ENCODE measurements at regions not wholly inside any gene's neighbourhood (a gene's known extent, or its start where the extent isn't known, plus 50 kb on each side); places are given as distances from the start of the nearest gene placed in this dataset.
A peak's percentile ranks its signal among the peaks of the same experiment; 100 is the strongest.

- no peak for DNase-seq
These were observed 482.1 kb downstream of the IPMK start for GRCh38 chr10:57785546-57785945.

GRCh38 chr10:57785068-57785467 is 482.6 kb downstream of the IPMK start:
- no peak for DNase-seq

GRCh38 chr10:57776688-57777432 is 490.8 kb downstream of the IPMK start:
- no peak for DNase-seq

GRCh38 chr10:57775250-57775649 is 492.4 kb downstream of the IPMK start:
- DNase-seq = no peak

GRCh38 chr10:57769298-57769697 is 498.4 kb downstream of the IPMK start:
- peak; percentile 1 for DNase-seq

- DNase-seq = no peak
These were observed 507.9 kb downstream of the IPMK start for GRCh38 chr10:57759777-57760176.

- DNase-seq = no peak
These were observed 512.9 kb downstream of the IPMK start for GRCh38 chr10:57754803-57755202.

GRCh38 chr10:57743711-57744110 is 524.0 kb downstream of the IPMK start:
- DNase-seq = no peak

- no peak for DNase-seq
These were observed 525.9 kb downstream of the IPMK start for GRCh38 chr10:57741751-57742150.

- DNase-seq = no peak
These were observed 544.4 kb downstream of the IPMK start for GRCh38 chr10:57723305-57723704.

- DNase-seq = peak; percentile 7
These were observed 550.8 kb downstream of the IPMK start for GRCh38 chr10:57716884-57717283.

GRCh38 chr10:57715233-57715632 is 552.5 kb downstream of the IPMK start:
- no peak for DNase-seq

- no peak for DNase-seq
These were observed 560.4 kb downstream of the IPMK start for GRCh38 chr10:57707300-57707658.

GRCh38 chr10:57706576-57707299 is 561.0 kb downstream of the IPMK start:
- DNase-seq = no peak

- no peak for DNase-seq
These were observed 561.7 kb downstream of the IPMK start for GRCh38 chr10:57706016-57706415.

GRCh38 chr10:57699944-57700343 is 567.8 kb downstream of the IPMK start:
- no peak for DNase-seq

- peak; percentile 88 for DNase-seq
These were observed 571.1 kb downstream of the IPMK start for GRCh38 chr10:57696641-57697040.

- DNase-seq = peak; percentile 43
These were observed 572.6 kb downstream of the IPMK start for GRCh38 chr10:57694956-57695608.

- DNase-seq = peak; percentile 87
These were observed 575.3 kb downstream of the IPMK start for GRCh38 chr10:57692255-57692980.

- DNase-seq = no peak
These were observed 577.9 kb downstream of the IPMK start for GRCh38 chr10:57689596-57690297.

- DNase-seq = no peak
These were observed 587.8 kb downstream of the IPMK start for GRCh38 chr10:57679916-57680315.

- DNase-seq = no peak
These were observed 592.6 kb downstream of the IPMK start for GRCh38 chr10:57675125-57675524.

Measured in fibroblast of skin of abdomen (primary cell).